ENCODE measurements at regions not wholly inside any gene's neighbourhood (a gene's known extent, or its start where the extent isn't known, plus 50 kb on each side); places are given as distances from the start of the nearest gene placed in this dataset.

GRCh38 chr20:6831461-6831860, 64.0 kb downstream of the BMP2 start:
- intact Hi-C loops (cut with DNase I) = loop anchor here (10.0 kb wide), 1 partner anchor 1023 kb away; no protein-coding TSS in a partner anchor
- no peak for DNase-seq (ENCODE audit: missing footprints)
- ATAC-seq = no peak

- intact Hi-C loops (cut with DNase I) = loop anchor here (10.0 kb wide), 1 partner anchor 1022 kb away; no protein-coding TSS in a partner anchor
Measured at GRCh38 chr20:6832811-6833210, 65.3 kb downstream of the BMP2 start.

GRCh38 chr20:6835609-6836008, 68.1 kb downstream of the BMP2 start:
- DNase-seq (ENCODE audit: missing footprints) = no peak
- no peak for ATAC-seq
- intact Hi-C loops (cut with DNase I) = loop anchor here (10.0 kb wide), 1 partner anchor 1019 kb away; no protein-coding TSS in a partner anchor

More at GRCh38 chr20:6832811-6833210, 65.3 kb downstream of the BMP2 start:
- DNase-seq (ENCODE audit: missing footprints) (no peak), ATAC-seq (no peak)

- DNase-seq (ENCODE audit: missing footprints) (no peak), ATAC-seq (no peak)
- intact Hi-C loops (cut with DNase I) = loop anchor here (10.0 kb wide), 1 partner anchor 1018 kb away; no protein-coding TSS in a partner anchor
Measured at GRCh38 chr20:6836821-6837374, 69.4 kb downstream of the BMP2 start.

- intact Hi-C loops (cut with DNase I) = loop anchor here (10.0 kb wide), 1 partner anchor 1017 kb away; no protein-coding TSS in a partner anchor
- ATAC-seq (no peak), DNase-seq (ENCODE audit: missing footprints) (no peak)
Measured at GRCh38 chr20:6837730-6838129, 70.2 kb downstream of the BMP2 start.

GRCh38 chr20:6838181-6838826, 70.8 kb downstream of the BMP2 start:
- intact Hi-C loops (cut with DNase I) = loop anchor here (10.0 kb wide), 1 partner anchor 1016 kb away; no protein-coding TSS in a partner anchor

GRCh38 chr20:6841128-6841527, 73.6 kb downstream of the BMP2 start:
- intact Hi-C loops (cut with DNase I) = no loop called here
- DNase-seq (ENCODE audit: missing footprints) (no peak), ATAC-seq (no peak)

More at GRCh38 chr20:6838181-6838826, 70.8 kb downstream of the BMP2 start:
- ATAC-seq = no peak
- DNase-seq (ENCODE audit: missing footprints) = no peak

GRCh38 chr20:6845141-6845540, 77.7 kb downstream of the BMP2 start:
- DNase-seq (ENCODE audit: missing footprints) (no peak), ATAC-seq (no peak)
- intact Hi-C loops (cut with DNase I) = no loop called here

- intact Hi-C loops (cut with DNase I) = no loop called here
- DNase-seq (ENCODE audit: missing footprints) = no peak
Measured at GRCh38 chr20:6848041-6848440, 80.6 kb downstream of the BMP2 start.

GRCh38 chr20:6848992-6849391, 81.5 kb downstream of the BMP2 start:
- ATAC-seq (no peak), DNase-seq (ENCODE audit: missing footprints) (no peak)
- intact Hi-C loops (cut with DNase I) = no loop called here

More at GRCh38 chr20:6848041-6848440, 80.6 kb downstream of the BMP2 start:
- ATAC-seq = no peak

- DNase-seq (ENCODE audit: missing footprints) (no peak), ATAC-seq (no peak)
- intact Hi-C loops (cut with DNase I) = no loop called here
Measured at GRCh38 chr20:6851136-6851535, 83.7 kb downstream of the BMP2 start.

- ATAC-seq (no peak), DNase-seq (ENCODE audit: missing footprints) (no peak)
- intact Hi-C loops (cut with DNase I) = no loop called here
Measured at GRCh38 chr20:6852478-6852877, 85.0 kb downstream of the BMP2 start.

GRCh38 chr20:6855104-6855503, 87.6 kb downstream of the BMP2 start:
- no peak for DNase-seq (ENCODE audit: missing footprints)
- intact Hi-C loops (cut with DNase I) = no loop called here
- ATAC-seq = no peak

GRCh38 chr20:6855796-6856195, 88.3 kb downstream of the BMP2 start:
- DNase-seq (ENCODE audit: missing footprints) (no peak), ATAC-seq (no peak)
- intact Hi-C loops (cut with DNase I) = no loop called here

- ATAC-seq = no peak
- intact Hi-C loops (cut with DNase I) = no loop called here
- no peak for DNase-seq (ENCODE audit: missing footprints)
Measured at GRCh38 chr20:6857927-6858326, 90.4 kb downstream of the BMP2 start.

GRCh38 chr20:6863355-6863754, 95.9 kb downstream of the BMP2 start:
- intact Hi-C loops (cut with DNase I) = no loop called here
- ATAC-seq (no peak), DNase-seq (ENCODE audit: missing footprints) (no peak)

- intact Hi-C loops (cut with DNase I) = no loop called here
- no peak for ATAC-seq
- DNase-seq (ENCODE audit: missing footprints) = no peak
Measured at GRCh38 chr20:6863798-6864201, 96.3 kb downstream of the BMP2 start.

- DNase-seq (ENCODE audit: missing footprints) (no peak), ATAC-seq (no peak)
- intact Hi-C loops (cut with DNase I) = no loop called here
Measured at GRCh38 chr20:6864740-6865139, 97.3 kb downstream of the BMP2 start.

GRCh38 chr20:6866741-6867140, 99.3 kb downstream of the BMP2 start:
- ATAC-seq (no peak), DNase-seq (ENCODE audit: missing footprints) (no peak)
- intact Hi-C loops (cut with DNase I) = no loop called here

- no peak for DNase-seq (ENCODE audit: missing footprints)
- ATAC-seq = no peak
- intact Hi-C loops (cut with DNase I) = no loop called here
Measured at GRCh38 chr20:6868861-6869260, 101.4 kb downstream of the BMP2 start.
